HG02973 (cell line): ENCODE measurements at regions not wholly inside any gene's neighbourhood (a gene's known extent, or its start where the extent isn't known, plus 50 kb on each side); places are given as distances from the start of the nearest gene placed in this dataset.

Experiments used
- ATAC-seq: cut with Tn5 transposase; IDR thresholded peaks from one replicate; pipeline ENCODE4 v1.9.1; 2021; ENCODE audit warnings: moderate library complexity; ENCODE audit not compliant: unreplicated experiment

DNA sequence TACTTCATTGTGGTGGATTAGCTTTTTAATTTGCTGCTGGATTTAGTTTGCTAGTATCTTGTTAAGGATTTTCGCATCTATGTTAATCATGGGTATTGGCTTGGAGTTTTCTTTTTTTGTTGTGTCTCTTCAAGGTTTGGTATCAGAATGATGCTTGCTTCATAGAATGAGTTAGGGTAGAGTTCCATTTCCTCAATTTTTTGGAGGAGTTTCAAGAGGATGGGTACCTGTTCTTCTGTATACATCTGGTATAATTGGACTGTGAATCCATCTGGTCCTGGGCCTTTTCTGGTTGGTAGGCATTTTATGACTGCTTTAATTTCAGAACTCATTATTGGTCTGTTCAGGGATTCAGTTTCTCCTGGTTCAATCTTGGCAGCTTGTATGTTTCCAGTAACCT lies 335.6 kb downstream of the EDEM1 start:
- ATAC-seq = no peak

DNA sequence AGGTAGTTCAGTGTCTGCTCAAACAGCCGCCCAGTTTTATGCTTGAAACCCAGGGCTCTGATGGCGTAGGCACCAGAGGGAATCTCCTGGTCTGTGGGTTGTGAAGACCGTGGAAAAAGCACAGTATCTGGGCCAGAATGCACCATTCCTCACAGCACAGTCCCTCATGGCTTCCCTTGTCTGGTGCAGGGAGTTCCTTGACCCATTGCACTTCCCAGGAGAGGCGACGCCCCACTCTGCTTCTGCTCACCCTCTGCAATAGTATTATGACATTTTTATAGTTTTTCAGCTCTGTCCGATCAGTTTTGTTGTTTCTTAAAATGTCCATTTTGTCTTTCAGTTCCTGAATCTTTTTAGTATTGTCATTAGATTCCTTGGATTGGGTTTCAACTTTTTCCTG lies 343.5 kb downstream of the EDEM1 start:
- ATAC-seq = no peak

DNA sequence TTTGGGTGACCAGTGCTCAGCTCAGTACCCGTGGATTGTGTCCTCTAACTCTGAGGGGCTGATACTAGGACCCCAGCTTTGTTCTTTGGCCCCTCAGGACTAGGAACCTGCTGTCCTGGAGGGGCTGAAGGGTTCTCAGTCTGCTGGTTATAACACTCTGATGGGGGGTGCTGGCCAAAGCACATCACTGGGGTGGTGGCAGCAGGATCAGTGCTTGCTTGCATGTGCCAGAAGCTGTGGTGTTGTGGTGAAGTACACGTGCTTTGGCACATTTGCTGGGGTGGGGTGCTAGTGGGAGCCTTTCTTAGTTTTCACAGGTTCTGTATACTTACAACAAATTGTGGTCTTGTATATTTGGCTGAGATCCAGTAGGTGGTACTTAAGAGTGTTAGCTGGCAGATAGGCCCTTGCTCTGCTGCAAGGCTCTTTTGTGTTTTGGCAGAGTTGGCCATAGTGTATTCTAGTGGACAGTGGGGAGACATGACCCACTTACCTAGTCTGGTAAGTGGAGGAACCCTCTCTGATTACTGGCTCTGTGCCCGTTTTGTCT lies 344.3 kb downstream of the EDEM1 start:
- ATAC-seq = no peak

- ATAC-seq = no peak
Observed at GRCh38 chr3:5540532-5540931, 353.0 kb downstream of the EDEM1 start.

- no peak for ATAC-seq
Observed at GRCh38 chr3:5542472-5542871, 355.0 kb downstream of the EDEM1 start.

GRCh38 chr3:5543047-5543446 lies 355.5 kb downstream of the EDEM1 start:
- ATAC-seq = no peak

GRCh38 chr3:5545719-5546118 lies 358.2 kb downstream of the EDEM1 start:
- ATAC-seq = no peak

GRCh38 chr3:5553203-5553602 lies 365.7 kb downstream of the EDEM1 start:
- no peak for ATAC-seq

- ATAC-seq = no peak
Observed at GRCh38 chr3:5554245-5554747, 366.8 kb downstream of the EDEM1 start.

DNA sequence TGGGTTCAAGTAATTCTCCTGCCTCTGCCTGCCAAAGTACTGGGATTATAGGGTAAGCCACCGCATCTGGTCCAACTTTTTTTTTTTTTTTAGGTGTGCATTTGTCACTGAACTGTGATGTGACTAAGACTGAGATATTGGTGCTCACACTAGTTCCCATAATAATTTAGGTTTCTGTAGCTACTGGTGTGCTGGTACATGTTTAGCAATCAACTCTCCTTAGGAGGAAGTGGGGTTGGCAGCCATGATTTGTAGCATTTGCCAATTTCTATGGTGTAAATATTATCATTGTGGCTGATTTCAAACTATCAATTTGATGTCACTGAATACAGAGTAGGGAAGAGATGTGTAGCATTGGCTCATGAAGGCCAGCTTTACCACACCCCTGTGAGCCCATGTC lies 372.7 kb downstream of the EDEM1 start:
- no peak for ATAC-seq

DNA sequence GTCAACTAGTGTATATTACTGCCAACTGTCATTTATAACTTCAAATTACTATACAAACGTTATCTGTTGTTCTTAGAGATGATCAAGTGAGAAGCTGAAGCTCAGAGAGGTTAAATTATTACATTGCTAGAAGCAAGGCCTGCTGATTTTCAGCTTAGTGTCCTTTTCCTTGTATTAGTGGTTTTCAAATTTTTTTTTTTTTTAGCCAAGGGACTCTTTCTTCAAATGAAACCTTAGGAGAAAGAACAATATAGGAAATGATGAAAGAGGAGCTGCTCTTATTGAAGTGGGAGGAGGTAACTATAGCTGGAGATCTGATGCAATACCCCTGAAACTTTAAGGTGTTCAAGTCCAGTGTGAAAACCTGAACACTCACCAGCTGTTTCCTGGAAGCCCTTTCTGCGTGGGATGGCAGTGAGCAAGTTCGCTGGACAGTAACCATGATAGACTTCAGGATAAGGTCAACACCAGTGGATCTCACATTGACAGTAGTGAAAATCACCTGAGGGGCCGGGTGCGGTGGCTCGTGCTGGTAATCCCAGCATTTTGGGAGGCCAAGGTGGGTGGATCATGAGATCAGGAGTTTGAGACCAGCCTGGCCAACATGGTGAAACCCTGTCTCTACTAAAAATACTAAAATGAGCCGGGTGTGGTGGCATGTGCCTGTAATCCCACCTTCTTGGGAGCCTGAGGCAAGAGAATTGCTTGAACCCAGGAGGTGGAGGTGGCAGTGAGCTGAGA lies 376.2 kb downstream of the EDEM1 start:
- no peak for ATAC-seq

GRCh38 chr3:5564278-5564666 lies 376.8 kb downstream of the EDEM1 start:
- ATAC-seq = no peak

DNA sequence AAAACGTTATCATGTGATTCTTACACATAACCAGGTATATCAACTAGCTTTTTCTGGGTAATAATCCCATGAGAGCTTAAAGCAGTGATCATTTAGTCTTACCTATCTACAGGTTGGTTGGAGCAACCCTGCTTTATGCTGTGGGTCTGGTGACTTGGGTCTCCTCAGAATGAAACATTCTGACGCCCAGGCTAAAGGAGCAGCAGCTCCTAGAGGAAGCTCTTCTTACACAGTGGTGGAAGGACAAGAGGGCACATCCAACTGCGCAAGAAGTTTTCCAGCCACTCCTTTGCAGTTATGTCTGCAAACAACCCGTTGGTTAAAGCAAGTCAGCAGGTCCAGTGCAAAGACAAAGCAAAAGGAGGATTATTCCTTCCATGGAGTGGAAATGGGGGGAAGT lies 377.5 kb downstream of the EDEM1 start:
- no peak for ATAC-seq

DNA sequence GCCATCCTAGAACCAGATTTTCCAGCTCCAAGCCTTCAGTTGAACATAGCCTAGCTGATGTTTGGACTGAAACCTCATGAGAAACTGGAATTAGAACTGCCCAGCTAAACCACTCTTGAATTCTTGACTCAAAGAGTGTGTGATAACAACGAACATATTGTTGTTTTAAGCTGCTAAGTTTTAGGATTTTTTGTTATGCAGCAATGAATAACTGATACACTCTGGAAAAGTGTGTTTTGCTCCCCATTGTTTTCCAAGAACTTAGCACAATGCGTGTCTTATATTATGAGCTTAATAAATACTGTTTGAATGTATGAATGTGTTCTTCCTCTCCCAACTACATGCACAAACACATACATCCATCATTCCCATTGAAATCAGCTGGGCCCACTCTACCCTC lies 379.6 kb downstream of the EDEM1 start:
- ATAC-seq = no peak

DNA sequence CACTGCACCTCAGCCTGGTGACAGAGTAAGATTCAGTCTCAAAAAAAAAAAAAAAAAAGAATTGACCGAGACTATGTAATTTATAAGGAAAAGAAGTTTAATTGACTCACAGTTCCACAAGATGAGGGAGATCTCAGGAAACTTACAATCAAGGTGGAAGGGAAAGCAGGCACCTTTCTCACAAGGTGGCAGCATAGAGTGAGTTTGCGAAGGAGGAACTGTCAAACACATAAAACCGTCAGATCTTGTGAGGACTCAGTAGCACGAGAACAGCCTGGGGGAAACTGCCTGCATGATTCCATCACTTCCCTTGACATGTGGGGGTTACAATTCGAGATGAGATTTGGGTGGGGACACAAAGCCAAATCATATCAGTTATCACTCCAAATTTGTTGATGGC lies 380.9 kb downstream of the EDEM1 start:
- ATAC-seq = no peak

- ATAC-seq = no peak
Observed at GRCh38 chr3:5569152-5569551, 381.6 kb downstream of the EDEM1 start.

DNA sequence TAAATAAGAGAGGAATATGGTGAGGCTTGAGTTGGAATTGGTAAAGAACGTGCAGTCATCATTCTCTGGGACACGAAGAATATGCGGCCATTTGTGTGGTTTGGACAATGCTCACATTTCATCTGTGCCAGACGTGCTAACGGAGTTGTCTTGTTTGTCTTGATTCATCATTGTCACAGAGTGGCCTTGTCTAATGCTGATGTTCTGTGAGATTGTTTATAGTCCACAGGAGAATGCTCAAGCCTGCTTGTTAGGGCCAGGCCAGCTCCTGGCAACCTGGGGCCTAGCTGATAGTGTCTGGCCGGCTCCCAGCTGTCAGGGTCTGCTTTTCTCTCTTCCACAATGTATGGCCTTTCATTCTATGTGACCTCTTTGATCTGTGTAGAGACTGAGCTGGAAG lies 384.7 kb downstream of the EDEM1 start:
- ATAC-seq = no peak

GRCh38 chr3:5576277-5577011 lies 388.9 kb downstream of the EDEM1 start:
- ATAC-seq = no peak

DNA sequence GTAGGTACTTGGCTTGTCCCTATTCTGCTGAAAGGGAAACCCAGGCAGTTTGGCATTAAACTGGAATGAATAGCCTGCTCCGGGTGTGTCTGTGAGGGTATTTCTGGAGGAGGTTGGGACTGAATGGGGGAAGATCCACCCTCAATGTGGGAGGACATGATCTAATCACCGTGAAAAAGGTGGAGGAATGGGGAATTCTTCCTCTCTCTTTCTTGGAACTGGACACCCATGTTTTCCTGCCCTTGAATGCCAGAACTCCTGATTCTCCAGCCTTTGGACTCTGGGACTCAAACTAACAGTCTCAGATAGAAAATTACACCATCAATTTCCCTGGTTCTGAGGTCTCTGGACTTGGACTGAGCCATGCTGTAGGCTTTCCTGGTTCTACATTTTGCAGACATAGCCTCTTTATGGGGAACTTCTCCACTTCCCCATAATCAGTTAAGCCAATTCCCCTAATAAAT lies 391.7 kb downstream of the EDEM1 start:
- ATAC-seq = no peak

DNA sequence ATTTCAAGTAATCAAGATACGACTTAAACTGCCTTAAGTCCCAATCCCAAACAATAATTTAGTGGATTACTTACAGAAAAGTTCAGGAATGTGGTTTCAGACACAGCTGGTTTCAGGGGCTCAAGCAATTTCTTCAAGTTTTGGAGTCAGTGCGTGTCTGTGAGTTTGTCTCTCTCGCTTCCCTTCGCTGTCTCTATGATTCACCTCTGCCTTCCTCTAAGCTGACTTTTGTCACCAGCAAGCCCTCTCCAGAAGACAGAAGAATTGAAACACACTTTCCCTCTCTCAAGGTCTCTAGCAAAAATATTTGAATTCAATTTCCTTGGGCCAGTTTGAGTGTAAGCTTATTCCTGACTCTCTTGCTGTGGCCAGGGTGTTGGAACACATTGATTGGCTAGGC lies 392.4 kb downstream of the EDEM1 start:
- no peak for ATAC-seq

GRCh38 chr3:5580826-5581225 lies 393.3 kb downstream of the EDEM1 start:
- ATAC-seq = no peak

DNA sequence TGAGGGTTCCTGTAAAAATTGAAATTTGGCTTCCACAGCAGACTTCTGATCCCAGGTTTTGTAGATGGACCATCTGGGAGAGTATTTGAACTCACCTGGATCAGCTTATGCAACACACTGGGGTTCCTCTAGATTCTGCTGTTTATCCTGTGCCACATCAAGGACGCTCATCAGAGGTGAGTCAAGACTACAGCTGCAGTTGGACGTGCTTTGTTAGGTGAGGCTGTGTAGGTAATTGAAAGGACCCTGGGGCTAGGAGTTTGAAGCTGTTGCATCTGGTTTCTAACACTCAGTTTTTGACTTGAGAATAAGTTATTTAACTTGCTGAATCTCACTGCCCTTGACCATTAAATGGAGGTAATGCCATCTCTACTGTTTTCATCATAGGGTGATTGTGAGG lies 394.2 kb downstream of the EDEM1 start:
- ATAC-seq = no peak
